ENCODE measurements at regions not wholly inside any gene's neighbourhood (a gene's known extent, or its start where the extent isn't known, plus 50 kb on each side); places are given as distances from the start of the nearest gene placed in this dataset.

GRCh38 chr3:3633761-3634160 is 165.5 kb upstream of the LRRN1 start:
- in situ Hi-C loops (cut with HindIII; ENCODE audit: low sequenced_read_pairs), result no loop called here

GRCh38 chr3:3632449-3632848 is 166.8 kb upstream of the LRRN1 start:
- in situ Hi-C loops (cut with HindIII; ENCODE audit: low sequenced_read_pairs), result no loop called here

GRCh38 chr3:3631114-3631513 is 168.1 kb upstream of the LRRN1 start:
- in situ Hi-C loops (cut with HindIII; ENCODE audit: low sequenced_read_pairs), result no loop called here

GRCh38 chr3:3629911-3630310 is 169.3 kb upstream of the LRRN1 start:
- in situ Hi-C loops (cut with HindIII; ENCODE audit: low sequenced_read_pairs), result no loop called here

- in situ Hi-C loops (cut with HindIII; ENCODE audit: low sequenced_read_pairs), result no loop called here
Observed at GRCh38 chr3:3628676-3629328, 170.4 kb upstream of the LRRN1 start.

- in situ Hi-C loops (cut with HindIII; ENCODE audit: low sequenced_read_pairs), result no loop called here
Observed at GRCh38 chr3:3627114-3627513, 172.1 kb upstream of the LRRN1 start.

- in situ Hi-C loops (cut with HindIII; ENCODE audit: low sequenced_read_pairs), result no loop called here
Observed at GRCh38 chr3:3625544-3626271, 173.5 kb upstream of the LRRN1 start.

- in situ Hi-C loops (cut with HindIII; ENCODE audit: low sequenced_read_pairs), result no loop called here
Observed at GRCh38 chr3:3619815-3620214, 179.4 kb upstream of the LRRN1 start.

GRCh38 chr3:3618623-3619022 is 180.6 kb upstream of the LRRN1 start:
- in situ Hi-C loops (cut with HindIII; ENCODE audit: low sequenced_read_pairs), result no loop called here

GRCh38 chr3:3615533-3615932 is 183.7 kb upstream of the LRRN1 start:
- in situ Hi-C loops (cut with HindIII; ENCODE audit: low sequenced_read_pairs), result no loop called here

GRCh38 chr3:3610581-3611298 is 188.5 kb upstream of the LRRN1 start:
- in situ Hi-C loops (cut with HindIII; ENCODE audit: low sequenced_read_pairs), result no loop called here

- in situ Hi-C loops (cut with HindIII; ENCODE audit: low sequenced_read_pairs), result no loop called here
Observed at GRCh38 chr3:3606321-3606720, 192.9 kb upstream of the LRRN1 start.

GRCh38 chr3:3605226-3605625 is 194.0 kb upstream of the LRRN1 start:
- in situ Hi-C loops (cut with HindIII; ENCODE audit: low sequenced_read_pairs), result no loop called here

- in situ Hi-C loops (cut with HindIII; ENCODE audit: low sequenced_read_pairs), result no loop called here
Observed at GRCh38 chr3:3603351-3603750, 195.9 kb upstream of the LRRN1 start.

GRCh38 chr3:3600665-3601340 is 198.4 kb upstream of the LRRN1 start:
- in situ Hi-C loops (cut with HindIII; ENCODE audit: low sequenced_read_pairs), result no loop called here

GRCh38 chr3:3599016-3599415 is 200.2 kb upstream of the LRRN1 start:
- in situ Hi-C loops (cut with HindIII; ENCODE audit: low sequenced_read_pairs), result no loop called here

- in situ Hi-C loops (cut with HindIII; ENCODE audit: low sequenced_read_pairs), result no loop called here
Observed at GRCh38 chr3:3594986-3595385, 204.2 kb upstream of the LRRN1 start.

- in situ Hi-C loops (cut with HindIII; ENCODE audit: low sequenced_read_pairs), result no loop called here
Observed at GRCh38 chr3:3589715-3590130, 209.5 kb upstream of the LRRN1 start.

- in situ Hi-C loops (cut with HindIII; ENCODE audit: low sequenced_read_pairs), result no loop called here
Observed at GRCh38 chr3:3587647-3587972, 211.6 kb upstream of the LRRN1 start.

GRCh38 chr3:3586843-3587646 is 212.2 kb upstream of the LRRN1 start:
- in situ Hi-C loops (cut with HindIII; ENCODE audit: low sequenced_read_pairs), result no loop called here

- in situ Hi-C loops (cut with HindIII; ENCODE audit: low sequenced_read_pairs), result no loop called here
Observed at GRCh38 chr3:3586336-3586735, 212.9 kb upstream of the LRRN1 start.

Data from DLD1 (cell line).